BLaER1 treated with 17β-estradiol and CSF1 and Interleukin-3, amounts not matched to agents 10 nM and 100 nM (cell line): ENCODE measurements at regions not wholly inside any gene's neighbourhood (a gene's known extent, or its start where the extent isn't known, plus 50 kb on each side); places are given as distances from the start of the nearest gene placed in this dataset.

Source experiments
- H3K27ac ChIP-seq, 11 experiments: shearing (Covaris generic); formaldehyde crosslinking; 2 replicates each; pipeline ENCODE4 v1.8.1; 2022
- H3K27me3 ChIP-seq, 11 experiments: shearing (Covaris generic); formaldehyde crosslinking; 2 replicates each; pipeline ENCODE4 v1.8.1; 2022
- H3K36me3 ChIP-seq, 11 experiments: shearing (Covaris generic); formaldehyde crosslinking; 2 replicates each; pipeline ENCODE4 v1.8.1; 2022
- H3K4me1 ChIP-seq, 10 experiments: shearing (Covaris generic); formaldehyde crosslinking; 2 replicates each; pipeline ENCODE4 v1.8.1; 2022
- H3K4me2 ChIP-seq, 11 experiments: shearing (Covaris generic); formaldehyde crosslinking; 2 replicates each; pipeline ENCODE4 v1.8.1; 2022
- H3K4me3 ChIP-seq, 10 experiments: shearing (Covaris generic); formaldehyde crosslinking; 2 replicates each; pipeline ENCODE4 v1.8.1; 2022
- H3K9ac ChIP-seq, 11 experiments: shearing (Covaris generic); formaldehyde crosslinking; 2 replicates each; pipeline ENCODE4 v1.8.1; 2022
- H3K9me3 ChIP-seq, 11 experiments: shearing (Covaris generic); formaldehyde crosslinking; replicated peaks in 1 of 11; 2 replicates each; pipeline ENCODE4 v1.8.1; 2022
- H4K20me1 ChIP-seq, 11 experiments: shearing (Covaris generic); formaldehyde crosslinking; 2 replicates each; pipeline ENCODE4 v1.8.1; 2022
- Cebpa-rat ChIP-seq, 11 experiments: shearing (Covaris generic); IDR thresholded peaks; 2 replicates each; pipeline ENCODE4 v1.8.1; 2022

- peaks cover 10 to 24% (median 12%) of the 10 kb centered on the region in 10 experiments; a peak in 18 of 20 replicates for H3K4me1 ChIP-seq
- no peak overlapping the region for H3K9ac ChIP-seq
- no peak overlapping the region for H3K27ac ChIP-seq
- no peaks in the 10 kb centered on the region for H3K9me3 ChIP-seq
- H3K4me2 ChIP-seq = no peak overlapping the region
- peaks cover 0 to 2% (median 0%) of the 10 kb centered on the region in 11 experiments; a peak in 2 of 22 replicates for H4K20me1 ChIP-seq
- no peak overlapping the region for H3K4me3 ChIP-seq
- H3K27me3 ChIP-seq = 0 out of 22 replicates have a peak, but pooled peaks cover 0 to 7% (median 0%) of the 10 kb centered on the region in 11 experiments
- no peaks in the 10 kb centered on the region for H3K36me3 ChIP-seq
- no peak for TF ChIP-seq Cebpa-rat (IDR thresholded peaks at IDR 0.05)
Observed at GRCh38 chr15:70279096-70279495, 181.4 kb upstream of the TLE3 start.

- no peak overlapping the region for H3K4me3 ChIP-seq
- no peaks in the 10 kb centered on the region for H3K9me3 ChIP-seq
- H3K27ac ChIP-seq = no peak overlapping the region
- no peaks in the 10 kb centered on the region for H3K36me3 ChIP-seq
- H3K27me3 ChIP-seq = 0 out of 22 replicates have a peak, but pooled peaks cover 0 to 7% (median 0%) of the 10 kb centered on the region in 11 experiments
- no peak overlapping the region for H3K4me2 ChIP-seq
- peaks cover 0 to 2% (median 0%) of the 10 kb centered on the region in 11 experiments; a peak in 2 of 22 replicates for H4K20me1 ChIP-seq
- no peak for TF ChIP-seq Cebpa-rat (IDR thresholded peaks at IDR 0.05)
- no peak overlapping the region for H3K9ac ChIP-seq
- peaks cover 8 to 21% (median 12%) of the 10 kb centered on the region in 10 experiments; a peak in 18 of 20 replicates for H3K4me1 ChIP-seq
Observed at GRCh38 chr15:70278644-70279043, 180.9 kb upstream of the TLE3 start.

GRCh38 chr15:70277556-70277955 is 179.8 kb upstream of the TLE3 start:
- Histone ChIP-seq H4K20me1 (peaks cover 0 to 2% (median 0%) of the 10 kb centered on the region in 11 experiments; a peak in 2 of 22 replicates), H3K9ac (no peak overlapping the region), H3K4me3 (no peak overlapping the region), H3K9me3 (no peaks in the 10 kb centered on the region), H3K4me1 (peaks cover 10 to 25% (median 12%) of the 10 kb centered on the region in 10 experiments; a peak in 18 of 20 replicates), H3K36me3 (no peaks in the 10 kb centered on the region), H3K4me2 (no peak overlapping the region), H3K27ac (no peak overlapping the region), H3K27me3 (0 out of 22 replicates have a peak, but pooled peaks cover 0 to 7% (median 0%) of the 10 kb centered on the region in 11 experiments)
- TF ChIP-seq Cebpa-rat (IDR thresholded peaks at IDR 0.05) = no peak

- no peaks in the 10 kb centered on the region for H3K36me3 ChIP-seq
- peaks cover 0 to 11% (median 0%) of the 10 kb centered on the region in 11 experiments; a peak in 3 of 22 replicates for H3K27me3 ChIP-seq
- no peak for TF ChIP-seq Cebpa-rat (IDR thresholded peaks at IDR 0.05)
- no peak overlapping the region for H3K4me3 ChIP-seq
- peaks cover 0 to 2% (median 0%) of the 10 kb centered on the region in 11 experiments; a peak in 2 of 22 replicates for H4K20me1 ChIP-seq
- H3K9me3 ChIP-seq = no peaks in the 10 kb centered on the region
- no peak overlapping the region for H3K27ac ChIP-seq
- H3K9ac ChIP-seq = no peak overlapping the region
- H3K4me2 ChIP-seq = no peak overlapping the region
- peaks cover 3 to 26% (median 9%) of the 10 kb centered on the region in 10 experiments; a peak in 19 of 20 replicates for H3K4me1 ChIP-seq
Observed at GRCh38 chr15:70276401-70276800, 178.7 kb upstream of the TLE3 start.

GRCh38 chr15:70275461-70276138 is 177.9 kb upstream of the TLE3 start:
- no peak overlapping the region for H3K4me3 ChIP-seq
- H3K4me2 ChIP-seq = no peak overlapping the region
- H4K20me1 ChIP-seq = peaks cover 0 to 2% (median 0%) of the 10 kb centered on the region in 11 experiments; a peak in 2 of 22 replicates
- H3K27ac ChIP-seq = no peak overlapping the region
- H3K27me3 ChIP-seq = peaks cover 0 to 11% (median 0%) of the 10 kb centered on the region in 11 experiments; a peak in 3 of 22 replicates
- no peaks in the 10 kb centered on the region for H3K36me3 ChIP-seq
- H3K9ac ChIP-seq = no peak overlapping the region
- TF ChIP-seq Cebpa-rat (IDR thresholded peaks at IDR 0.05) = no peak
- H3K4me1 ChIP-seq = peaks cover 10 to 27% (median 15%) of the 10 kb centered on the region in 10 experiments
- H3K9me3 ChIP-seq = no peaks in the 10 kb centered on the region

- Histone ChIP-seq H4K20me1 (peaks cover 0 to 2% (median 0%) of the 10 kb centered on the region in 11 experiments; a peak in 2 of 22 replicates), H3K27ac (no peak overlapping the region), H3K36me3 (no peaks in the 10 kb centered on the region), H3K4me3 (no peak overlapping the region), H3K27me3 (peaks cover 0 to 11% (median 4%) of the 10 kb centered on the region in 11 experiments; a peak in 10 of 22 replicates), H3K4me2 (no peak overlapping the region), H3K9ac (no peak overlapping the region), H3K9me3 (no peaks in the 10 kb centered on the region), H3K4me1 (peaks cover 17 to 34% (median 22%) of the 10 kb centered on the region in 10 experiments)
- TF ChIP-seq Cebpa-rat (IDR thresholded peaks at IDR 0.05) = no peak
Observed at GRCh38 chr15:70274908-70275307, 177.2 kb upstream of the TLE3 start.

GRCh38 chr15:70274255-70274880 is 176.7 kb upstream of the TLE3 start:
- Histone ChIP-seq H4K20me1 (peaks cover 0 to 3% (median 0%) of the 10 kb centered on the region in 11 experiments; a peak in 2 of 22 replicates), H3K9me3 (no peaks in the 10 kb centered on the region), H3K4me2 (no peak overlapping the region), H3K27me3 (peaks cover 5 to 16% (median 10%) of the 10 kb centered on the region in 11 experiments; a peak in 20 of 22 replicates), H3K27ac (no peak overlapping the region), H3K9ac (no peak overlapping the region), H3K36me3 (no peaks in the 10 kb centered on the region), H3K4me3 (no peak overlapping the region), H3K4me1 (peaks cover 23 to 39% (median 27%) of the 10 kb centered on the region in 10 experiments)
- no peak for TF ChIP-seq Cebpa-rat (IDR thresholded peaks at IDR 0.05)

- Histone ChIP-seq H3K9me3 (no peaks in the 10 kb centered on the region), H3K27me3 (peaks cover 11 to 22% (median 15%) of the 10 kb centered on the region in 11 experiments; a peak in 21 of 22 replicates), H3K27ac (no peak overlapping the region), H3K4me1 (peaks cover 28 to 45% (median 33%) of the 10 kb centered on the region in 10 experiments), H3K4me3 (no peak overlapping the region), H3K4me2 (no peak overlapping the region), H3K36me3 (no peaks in the 10 kb centered on the region), H4K20me1 (peaks cover 0 to 9% (median 0%) of the 10 kb centered on the region in 11 experiments; a peak in 3 of 22 replicates), H3K9ac (no peak overlapping the region)
- TF ChIP-seq Cebpa-rat (IDR thresholded peaks at IDR 0.05) = no peak
Observed at GRCh38 chr15:70273808-70274207, 176.1 kb upstream of the TLE3 start.
